Stimulated activated CD8-positive, alpha-beta memory T cell treated with anti-CD3 and anti-CD28 coated beads, Interleukin-2, amount 100 ng/mL, for 1 hour (primary cell): ENCODE measurements at regions not wholly inside any gene's neighbourhood (a gene's known extent, or its start where the extent isn't known, plus 50 kb on each side); places are given as distances from the start of the nearest gene placed in this dataset.

Experiments
- DNase-seq, 2 donors: peaks; one replicate each; pipeline ENCODE4 v3.0.0-alpha.2; 2020; ENCODE audit warnings: low read depth in 2 of 2

DNA sequence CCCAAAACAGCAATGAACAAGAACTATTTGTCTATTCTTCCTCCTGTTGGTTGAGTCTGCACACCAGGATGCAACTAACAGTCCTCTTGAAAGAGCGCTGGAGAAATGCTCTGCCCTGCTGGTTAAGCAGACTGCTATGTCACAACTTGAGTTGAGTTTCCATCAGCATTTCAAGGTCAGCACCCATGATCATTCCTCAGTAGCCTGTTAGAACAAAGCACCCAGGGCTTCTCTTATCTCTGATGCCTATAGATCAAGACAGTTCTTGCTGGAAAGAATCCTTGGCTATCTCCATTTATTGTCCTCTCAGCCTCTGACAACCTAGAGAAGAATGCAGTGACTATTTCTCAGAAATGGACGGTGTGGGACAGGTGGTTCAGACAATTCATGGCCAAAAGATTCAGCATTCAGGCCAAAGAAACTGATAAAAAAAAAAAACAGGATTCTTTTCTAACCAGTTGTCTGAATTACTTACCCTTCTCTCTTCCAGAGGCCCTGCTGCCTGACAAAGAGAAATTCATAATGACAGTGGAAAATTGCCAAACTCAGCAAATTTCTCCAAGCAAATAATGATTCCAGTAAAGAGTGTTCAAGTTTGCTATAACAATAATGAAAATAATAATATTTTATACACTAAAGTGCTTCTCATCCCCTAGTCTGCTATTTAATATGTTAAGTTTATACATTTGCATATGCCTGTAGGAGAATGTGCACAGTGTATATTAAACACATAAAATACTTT, 306.7 kb downstream of the EMP1 start:
- no peak for DNase-seq

DNA sequence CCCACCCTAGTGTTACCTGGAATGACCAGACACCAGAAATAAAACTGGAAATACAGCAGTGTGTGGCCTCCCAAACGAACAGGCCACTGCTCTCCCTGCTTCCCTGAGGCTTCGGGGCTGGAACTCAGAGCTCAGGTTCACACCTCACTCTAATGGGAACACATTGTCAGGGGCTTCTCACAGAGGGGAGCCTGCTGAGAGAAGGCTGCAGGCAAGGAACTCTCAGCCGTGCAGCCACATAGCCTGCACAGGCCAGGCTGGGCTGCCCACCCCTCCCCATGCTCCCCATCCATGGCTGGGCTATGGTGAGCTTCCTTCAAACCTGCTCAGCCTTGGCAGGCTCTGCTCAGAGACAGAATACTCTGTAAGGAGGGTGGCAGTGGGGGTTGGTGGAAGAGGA, 302.5 kb downstream of the EMP1 start:
- no peak for DNase-seq

DNA sequence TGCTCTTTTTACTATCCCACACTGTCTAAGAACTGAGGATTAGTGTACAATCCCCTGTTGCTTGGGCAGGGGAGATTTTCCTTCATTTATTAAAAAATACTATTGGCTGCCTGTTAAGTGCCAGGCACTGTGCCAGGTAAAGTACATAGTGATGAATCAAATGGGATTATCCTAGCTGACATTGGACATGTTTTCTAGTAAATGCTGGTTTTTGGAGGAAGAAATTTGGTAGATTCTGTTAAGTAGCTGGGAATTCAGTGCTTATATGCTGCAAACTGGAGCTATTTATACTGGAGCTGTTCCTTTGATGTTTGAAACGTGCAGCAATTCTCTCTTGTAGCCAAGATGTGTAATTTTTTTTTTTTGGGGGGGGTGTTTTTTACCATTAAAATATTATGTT, 299.6 kb downstream of the EMP1 start:
- DNase-seq: no peak

DNA sequence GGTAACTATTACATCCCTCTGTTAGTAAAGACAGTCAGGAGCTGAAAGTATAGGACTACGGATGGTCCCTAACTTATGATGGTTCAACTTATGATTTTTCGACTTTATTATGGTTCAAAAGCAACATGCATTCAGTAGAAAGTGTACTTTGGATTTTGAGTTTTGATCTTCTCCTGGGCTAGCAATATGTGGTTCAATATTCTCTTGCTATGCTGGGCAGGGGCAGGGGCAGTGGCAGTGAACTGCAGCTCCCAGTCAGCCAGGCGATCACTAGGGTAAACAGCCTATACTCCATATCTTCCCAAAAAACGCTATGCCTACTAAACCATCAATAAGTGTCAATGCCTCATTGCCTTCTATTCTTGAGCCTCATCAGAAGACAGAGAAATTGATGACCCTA, 292.7 kb downstream of the EMP1 start:
- DNase-seq: no peak

DNA sequence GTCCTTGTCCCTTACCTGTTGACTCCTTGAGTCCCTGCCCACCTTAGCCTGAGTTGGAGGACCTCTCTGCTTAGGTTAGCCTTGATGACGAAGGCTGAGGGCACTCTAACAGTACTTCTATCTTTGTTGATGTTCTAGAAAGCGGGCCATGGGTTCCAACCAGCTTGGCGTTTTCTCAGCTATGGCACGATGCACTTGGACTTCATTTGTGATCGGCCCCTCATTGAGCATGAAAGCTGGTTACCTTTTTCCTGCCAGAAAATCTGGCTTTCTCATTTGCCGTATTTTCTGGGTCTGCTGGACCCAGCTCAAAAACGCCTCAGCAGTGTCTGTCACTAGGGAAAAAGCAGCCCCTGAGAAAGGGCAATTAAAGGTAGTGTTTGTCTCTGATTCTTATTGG, 290.8 kb downstream of the EMP1 start:
- DNase-seq: no peak

DNA sequence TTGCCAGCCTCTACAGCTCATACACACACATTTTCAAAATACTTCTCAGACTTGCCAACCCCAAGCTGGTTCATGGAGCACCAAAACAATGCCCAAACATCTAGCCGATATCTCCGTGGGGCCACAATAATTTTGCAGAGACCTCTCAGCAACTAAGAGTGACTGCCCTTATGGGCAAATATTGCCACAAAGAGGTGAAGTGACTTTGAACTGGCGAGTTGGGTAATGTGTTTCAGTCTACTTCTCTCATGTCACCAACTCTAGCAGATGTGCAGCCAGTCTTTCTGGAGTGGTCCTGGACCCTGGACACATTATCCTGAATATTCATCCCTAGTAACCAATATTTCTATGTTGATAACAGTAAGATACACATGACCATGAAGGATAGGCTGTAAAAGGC, 290.3 kb downstream of the EMP1 start:
- no peak for DNase-seq

DNA sequence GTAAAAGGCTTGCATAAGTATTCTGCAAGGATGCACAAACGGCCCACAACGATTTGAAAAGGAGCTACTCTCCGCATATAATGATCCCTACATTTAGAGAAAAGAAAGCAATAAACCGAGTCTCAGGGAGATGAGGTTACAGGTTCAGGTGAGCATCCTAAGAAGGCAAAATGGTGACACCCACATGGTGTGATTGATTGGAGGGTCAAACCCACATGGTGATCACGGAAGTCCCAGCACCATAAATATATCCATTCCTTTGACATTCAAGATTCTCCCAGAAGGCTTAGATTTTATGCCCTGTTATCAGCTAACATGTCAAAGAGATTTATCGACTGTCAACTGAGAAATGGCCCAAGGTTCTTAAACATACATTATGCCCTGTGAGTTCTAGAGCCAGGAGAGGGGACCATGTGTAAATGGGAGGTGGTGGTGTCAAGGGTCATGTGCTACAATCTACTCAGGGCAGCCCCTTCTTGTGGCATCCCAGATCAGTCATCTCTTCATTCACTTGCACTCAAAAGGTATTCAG, 282.2 kb downstream of the EMP1 start:
- DNase-seq: no peak

DNA sequence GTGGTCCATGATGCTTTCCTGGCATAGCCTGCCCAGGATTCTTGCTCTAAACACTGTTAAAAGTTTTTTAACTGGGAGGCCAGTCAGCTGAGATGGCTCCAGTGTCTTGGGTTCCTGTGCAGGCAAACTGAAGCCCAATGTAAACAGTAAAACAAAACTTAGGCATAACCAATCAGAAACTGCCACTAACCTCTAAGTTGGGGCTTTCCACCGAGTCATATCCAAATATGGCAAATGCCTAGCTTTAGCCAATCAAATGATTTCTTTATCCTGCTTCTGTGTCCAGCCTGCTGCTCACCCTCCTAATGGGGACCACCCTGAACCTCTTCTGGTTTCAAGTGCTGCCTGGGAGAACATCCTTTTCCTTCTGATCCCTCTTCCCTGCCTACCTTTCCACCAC, 277.9 kb downstream of the EMP1 start:
- no peak for DNase-seq

DNA sequence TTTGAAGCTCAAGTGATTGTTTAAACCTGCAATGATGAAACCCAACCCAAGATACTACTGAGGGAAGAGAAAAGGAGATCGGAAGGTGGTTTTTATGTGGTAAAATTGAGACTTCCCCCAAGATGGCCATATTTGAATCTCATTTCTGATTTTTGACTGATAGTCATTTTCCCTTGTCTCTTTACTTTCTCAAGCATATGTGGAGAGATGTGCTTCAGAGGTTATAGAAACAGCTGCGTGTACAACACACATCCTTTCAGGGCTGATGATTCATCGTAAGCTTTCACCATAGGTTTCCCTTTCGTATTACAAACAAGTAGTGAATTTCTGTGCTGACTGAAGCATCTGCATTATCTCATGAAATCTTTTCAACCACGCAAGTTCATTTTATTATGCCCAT, 276.2 kb downstream of the EMP1 start:
- DNase-seq: no peak

DNA sequence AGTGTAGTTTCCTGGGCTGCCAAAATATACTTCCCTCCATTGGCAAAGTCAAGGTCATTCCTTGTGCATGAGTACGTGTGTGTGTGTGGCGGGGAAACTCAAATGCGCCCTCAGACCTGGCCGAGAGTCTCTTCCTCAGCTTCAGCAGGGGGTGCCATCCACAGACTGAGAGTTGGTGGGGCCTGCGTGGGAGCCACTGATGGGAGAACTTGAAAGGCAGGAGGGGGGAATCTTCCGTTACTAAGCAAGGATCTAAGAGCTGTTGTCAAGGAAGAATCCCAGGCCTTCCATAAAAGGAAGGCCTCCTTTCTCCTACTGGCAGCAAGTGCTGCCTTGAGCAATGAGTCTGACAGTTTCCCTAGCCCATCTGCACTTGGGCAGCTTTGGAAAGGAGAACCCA, 274.9 kb downstream of the EMP1 start:
- no peak for DNase-seq

DNA sequence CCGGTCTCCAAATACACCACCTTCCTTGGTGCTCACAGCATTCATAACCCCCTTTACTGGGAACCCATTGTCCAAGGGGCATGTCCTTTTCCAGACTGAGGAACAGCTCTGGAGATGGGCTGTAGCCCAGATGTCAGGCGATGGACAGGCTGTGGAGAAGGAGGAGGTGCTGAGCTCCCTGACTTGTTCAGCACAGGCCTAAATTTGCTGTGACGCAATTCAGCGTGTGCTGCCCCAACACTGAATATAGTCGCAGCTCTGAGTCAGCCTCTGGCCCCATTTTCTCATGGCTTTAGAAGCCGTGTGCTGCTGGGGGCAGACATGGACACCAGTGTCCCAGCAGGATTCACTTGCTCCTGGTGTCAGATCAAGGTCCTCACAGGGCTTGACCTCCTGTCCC, 269.1 kb downstream of the EMP1 start:
- DNase-seq: no peak

DNA sequence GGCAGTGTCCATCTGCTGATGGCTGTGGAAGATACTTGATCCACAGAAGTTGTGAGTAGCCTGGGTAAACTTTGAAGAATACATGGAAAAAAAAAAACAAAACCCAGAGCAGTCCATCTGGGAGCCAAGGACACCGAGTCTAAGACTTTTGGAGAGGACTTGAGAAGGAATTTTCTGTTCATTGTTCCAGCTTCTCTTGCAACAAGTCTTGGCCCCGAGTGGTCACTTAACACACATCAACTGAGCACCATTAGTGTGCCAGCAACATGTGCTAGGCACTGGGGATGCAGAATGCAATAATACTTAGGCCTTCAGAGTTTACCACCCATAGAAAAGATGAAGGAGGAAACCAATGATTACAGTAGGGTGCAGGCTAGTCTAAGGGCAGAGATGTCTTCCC, 266.7 kb downstream of the EMP1 start:
- DNase-seq: no peak

DNA sequence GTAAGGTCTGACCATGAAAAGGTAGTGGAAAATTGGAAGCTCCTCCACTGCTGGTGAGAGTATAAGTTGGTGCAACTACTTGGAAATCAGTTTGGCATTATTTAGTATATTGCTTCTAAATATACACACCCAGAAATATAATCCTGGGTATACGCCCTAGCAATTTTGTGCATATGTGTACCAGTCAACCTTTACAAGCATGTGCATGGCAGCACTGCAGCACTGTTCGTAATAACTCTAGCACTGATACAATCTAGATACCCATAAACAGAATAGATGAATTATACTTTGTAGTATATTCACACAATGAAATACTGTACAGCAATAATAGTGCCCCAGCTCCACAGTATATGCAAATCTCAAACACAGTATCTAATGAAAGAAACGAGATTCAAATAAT, 265.9 kb downstream of the EMP1 start:
- no peak for DNase-seq

DNA sequence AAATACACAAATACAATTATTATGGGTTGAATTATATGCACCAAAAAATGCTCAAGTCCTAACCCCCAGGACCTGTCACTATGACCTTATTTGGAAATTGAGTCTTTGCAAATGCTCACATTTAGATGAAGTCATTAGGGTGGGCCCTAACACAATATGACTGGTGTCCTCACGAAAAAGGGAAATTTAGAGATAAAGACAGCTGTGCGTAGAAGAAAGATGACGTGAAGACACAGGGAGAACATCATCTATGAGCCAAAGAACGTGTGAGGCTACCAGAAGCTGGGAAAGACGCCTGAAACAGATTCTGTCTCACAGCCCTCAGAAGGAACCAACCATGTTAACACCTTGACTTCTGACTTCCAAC, 259.2 kb downstream of the EMP1 start:
- no peak for DNase-seq

DNA sequence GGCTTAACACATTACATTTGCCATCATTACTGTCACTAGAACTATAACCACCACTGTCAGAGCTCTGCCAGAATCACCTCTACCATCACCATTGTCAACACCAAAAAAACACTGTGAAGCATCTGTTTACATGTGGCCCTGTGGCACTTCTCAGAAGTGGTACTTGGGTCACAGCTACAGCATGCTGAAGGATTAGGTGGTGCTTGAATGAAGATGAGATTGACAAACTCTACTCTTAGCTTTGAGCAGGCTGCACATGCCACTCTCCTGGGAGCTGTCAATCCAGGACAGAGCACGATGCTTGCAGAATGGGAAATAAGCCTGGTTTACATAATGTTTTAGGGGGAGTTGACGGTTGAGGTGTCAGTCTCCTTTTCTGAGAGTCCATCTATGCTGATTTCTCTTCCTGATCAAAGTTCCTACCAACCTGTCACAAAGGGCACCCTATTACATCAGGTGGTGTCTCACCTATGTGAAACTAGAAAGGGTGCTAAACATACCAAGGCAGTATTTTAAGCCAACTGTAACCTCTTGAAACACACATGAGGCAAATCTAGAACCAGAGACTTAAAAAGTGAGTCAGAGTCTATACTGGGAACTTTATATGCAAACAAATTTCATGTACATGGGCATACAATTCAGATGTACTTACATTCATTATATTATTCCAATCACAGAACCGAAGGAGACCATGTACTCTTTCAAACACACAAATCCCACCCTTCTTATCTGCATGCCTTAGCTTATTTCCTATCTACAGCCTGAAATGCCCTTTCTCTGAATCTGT, 258.7 kb downstream of the EMP1 start:
- no peak for DNase-seq

DNA sequence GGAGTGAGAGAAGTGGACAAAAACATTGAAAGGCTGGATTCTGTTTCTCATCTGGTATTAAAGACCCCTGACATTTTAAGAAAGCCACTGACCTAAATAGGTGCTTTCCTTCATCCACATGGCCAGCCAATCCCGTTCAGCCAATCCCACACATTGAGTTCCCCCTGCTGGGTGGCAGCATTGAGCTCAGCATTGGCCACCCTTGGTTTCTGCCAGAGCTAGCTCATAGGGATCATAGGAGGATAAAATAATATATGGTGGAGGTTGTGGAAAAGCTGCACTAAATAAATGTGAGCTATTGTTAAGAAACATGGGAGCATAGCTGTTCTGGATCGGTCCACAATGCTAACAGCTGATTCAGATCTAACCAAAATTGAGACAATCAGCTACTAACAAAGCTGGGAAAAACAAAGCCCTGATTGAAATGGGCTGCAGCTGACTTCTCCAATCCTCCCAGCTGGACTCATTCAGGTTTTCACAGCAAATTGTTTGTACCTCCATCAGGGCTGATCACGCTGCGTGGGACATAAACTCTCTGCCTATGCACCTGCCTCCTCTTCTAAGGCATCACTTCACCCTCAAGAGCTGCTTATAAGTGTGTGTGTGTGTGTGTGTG, 256.5 kb downstream of the EMP1 start:
- no peak for DNase-seq

DNA sequence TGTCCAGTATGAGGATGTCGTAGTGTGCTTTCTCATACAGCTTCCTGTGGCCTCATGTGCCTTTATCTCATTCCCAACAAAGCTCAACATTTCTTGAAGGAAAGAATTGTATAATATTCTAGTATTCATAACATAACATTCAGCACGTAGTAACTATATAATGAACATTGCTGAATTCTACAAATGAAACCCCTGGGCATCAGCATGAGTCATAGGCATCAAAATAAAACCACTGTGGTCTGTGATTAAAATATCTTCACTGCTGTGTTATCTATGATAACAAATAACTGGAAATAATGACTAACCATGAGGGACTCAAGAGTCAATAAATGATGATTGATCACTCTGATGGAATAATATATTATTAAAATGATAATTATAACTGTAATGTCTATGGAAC, 255.2 kb downstream of the EMP1 start:
- DNase-seq: no peak

DNA sequence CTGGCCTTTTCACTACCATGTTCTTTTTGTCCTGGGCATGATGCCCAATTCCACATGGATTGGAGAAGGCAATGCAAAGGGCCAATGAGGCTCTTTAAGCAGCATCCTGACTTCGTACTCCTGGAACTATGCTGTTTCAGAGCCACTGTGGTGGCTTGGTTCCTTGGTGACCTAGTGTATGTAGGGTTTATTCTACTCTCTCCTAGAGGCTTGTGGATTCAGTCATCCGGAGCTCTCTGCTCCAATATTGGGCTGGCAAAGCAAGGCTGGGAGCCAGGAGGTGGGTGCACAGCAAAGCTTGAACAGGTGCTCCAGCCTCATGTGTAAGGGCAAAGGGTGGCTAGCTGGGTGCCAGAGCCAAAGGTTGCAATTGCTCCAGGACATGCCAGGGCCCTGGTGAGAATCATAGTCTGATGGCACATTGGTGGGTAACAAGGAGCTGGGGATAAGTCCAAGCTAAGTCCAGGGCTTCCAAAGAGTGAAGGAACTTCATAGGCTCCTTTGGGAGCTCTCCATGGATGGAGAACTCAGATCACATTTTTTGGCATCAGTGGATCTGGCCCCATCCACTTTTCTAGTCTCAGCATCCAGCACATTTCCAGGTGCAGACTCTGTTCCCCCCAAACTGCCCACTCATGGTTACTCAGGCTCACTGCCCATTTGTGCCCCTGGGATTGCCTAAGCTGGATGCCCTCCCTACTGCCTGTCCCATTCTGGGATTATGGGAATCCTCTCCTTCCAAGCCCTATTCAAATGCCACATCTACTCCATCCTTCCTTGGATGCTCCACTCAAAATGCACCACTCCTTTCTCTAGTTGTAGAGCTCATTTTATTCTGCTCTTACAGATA, 253.9 kb downstream of the EMP1 start:
- no peak for DNase-seq

DNA sequence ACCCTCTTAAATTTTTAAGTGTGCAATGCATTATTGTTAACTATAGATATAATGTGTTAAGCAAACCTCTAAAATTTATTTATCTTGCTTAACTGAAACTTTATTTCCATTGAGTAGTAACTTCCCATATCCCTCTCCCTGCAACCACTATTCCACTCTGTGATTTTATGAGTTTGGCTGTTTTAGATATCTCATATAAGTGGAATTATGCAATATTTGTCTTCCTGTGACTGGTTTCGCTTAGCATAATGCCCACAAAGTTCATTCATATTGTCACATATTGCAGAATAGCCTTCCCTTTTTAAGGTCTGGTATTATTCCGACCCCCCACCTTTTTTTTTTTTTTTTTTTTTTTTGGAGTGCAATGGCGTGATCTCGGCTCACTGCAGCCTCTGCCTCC, 247.6 kb downstream of the EMP1 start:
- DNase-seq: no peak

DNA sequence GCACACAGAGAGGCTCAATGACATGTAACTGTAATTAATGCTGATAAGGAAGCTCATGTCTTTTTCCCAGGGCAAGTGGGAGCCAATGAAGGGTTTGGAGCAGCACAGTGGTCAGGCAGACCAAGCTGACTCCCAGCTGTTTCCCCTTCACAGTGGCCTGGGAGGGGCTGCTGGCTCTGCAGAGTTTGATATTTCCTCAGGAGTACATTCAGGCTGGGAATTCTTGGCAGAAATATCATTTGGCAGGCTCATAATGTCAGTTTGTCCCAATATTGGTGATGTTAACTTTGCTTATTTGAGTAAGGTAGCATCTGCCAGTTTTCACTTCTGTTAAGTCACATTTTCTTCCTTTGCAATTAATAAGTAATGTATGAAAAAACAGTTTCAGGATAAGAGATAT, 247.0 kb downstream of the EMP1 start:
- no peak for DNase-seq

DNA sequence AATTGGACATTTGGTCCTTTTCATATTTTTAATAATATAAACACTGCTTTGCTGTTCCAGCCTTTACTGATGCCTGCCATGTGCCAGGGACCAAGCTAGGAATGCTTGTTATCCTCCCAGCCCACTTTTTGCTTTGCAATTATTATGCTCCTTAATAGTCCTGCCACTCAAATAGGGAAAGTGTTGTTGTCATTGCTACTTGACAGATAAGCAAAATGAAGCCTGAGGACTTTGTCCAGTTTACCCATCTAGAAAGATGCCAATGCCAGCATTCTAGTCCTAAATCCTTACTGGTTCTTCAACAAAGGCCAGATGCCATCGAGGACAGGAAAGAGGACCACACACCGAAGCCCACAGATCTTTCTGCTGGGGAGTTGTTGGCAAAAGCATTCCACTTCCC, 246.5 kb downstream of the EMP1 start:
- DNase-seq: no peak

DNA sequence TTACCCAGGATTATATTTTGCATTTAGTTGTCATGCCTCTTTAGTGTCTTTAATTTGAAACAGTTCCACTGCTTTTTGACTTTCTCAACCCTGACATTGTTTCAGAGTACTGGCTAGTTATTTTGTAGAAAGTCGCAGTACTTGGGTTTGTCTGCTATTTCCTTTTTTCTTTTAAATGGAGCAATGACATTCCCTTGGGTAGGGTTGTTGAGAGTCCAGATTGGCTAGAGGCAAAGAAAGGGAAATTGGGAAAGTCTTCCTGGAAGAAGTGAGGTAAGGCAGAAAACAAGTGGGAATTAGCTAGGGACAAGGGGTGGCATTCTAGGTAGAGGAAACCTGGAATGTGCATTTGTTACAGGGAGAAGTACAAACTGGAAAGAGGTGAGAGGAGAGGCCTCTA, 245.9 kb downstream of the EMP1 start:
- DNase-seq: no peak
